ENCODE measurements at regions not wholly inside any gene's neighbourhood (a gene's known extent, or its start where the extent isn't known, plus 50 kb on each side); places are given as distances from the start of the nearest gene placed in this dataset.

DNA sequence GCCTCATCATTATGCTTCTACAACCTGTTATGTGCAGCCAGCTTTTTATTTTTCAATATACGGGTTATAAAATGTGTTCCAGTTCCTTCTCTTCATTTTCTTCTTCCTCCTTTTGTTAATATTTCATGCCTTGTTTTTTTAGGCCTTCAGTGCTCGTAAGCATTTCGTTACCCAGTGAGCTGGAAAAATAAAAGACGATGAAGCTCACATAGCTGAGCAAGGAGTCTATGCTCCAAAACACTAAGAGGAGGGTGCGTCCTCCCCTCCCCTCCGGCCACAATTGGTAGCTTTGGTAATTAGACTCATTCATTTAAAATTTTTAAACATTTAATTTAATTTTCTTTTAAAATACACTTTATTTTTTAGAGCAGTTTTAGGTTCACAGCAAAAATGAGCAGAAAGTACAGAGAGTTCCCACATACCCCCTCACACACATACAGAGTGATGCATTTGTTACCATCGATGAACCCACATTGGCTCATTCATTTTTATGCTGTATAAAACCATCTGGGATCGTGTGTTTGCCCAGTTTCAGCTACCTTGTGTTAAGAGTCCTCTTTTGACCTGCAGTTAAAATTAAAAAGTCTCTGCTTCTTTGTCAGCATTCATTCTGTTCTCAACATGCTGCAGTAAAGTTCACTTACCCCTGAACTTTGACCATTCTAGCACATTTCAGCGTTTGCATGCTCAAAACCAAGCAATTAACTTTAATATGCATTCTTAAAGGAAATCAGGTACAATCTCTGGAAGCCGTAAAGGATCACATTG is 223.9 kb downstream of the LACC1 start:
- H3K36me3 ChIP-seq: no peaks in the 10 kb centered on the region
- DNase-seq: no peak
- H3K4me3 ChIP-seq: no peak overlapping the region
- no peak overlapping the region for H3K27ac ChIP-seq
- H3K9me3 ChIP-seq (replicated peaks): no peaks in the 10 kb centered on the region
- no peaks in the 10 kb centered on the region for H3K4me1 ChIP-seq
- H3K27me3 ChIP-seq: no peaks in the 10 kb centered on the region; the same call in 1 of the 2 replicates

DNA sequence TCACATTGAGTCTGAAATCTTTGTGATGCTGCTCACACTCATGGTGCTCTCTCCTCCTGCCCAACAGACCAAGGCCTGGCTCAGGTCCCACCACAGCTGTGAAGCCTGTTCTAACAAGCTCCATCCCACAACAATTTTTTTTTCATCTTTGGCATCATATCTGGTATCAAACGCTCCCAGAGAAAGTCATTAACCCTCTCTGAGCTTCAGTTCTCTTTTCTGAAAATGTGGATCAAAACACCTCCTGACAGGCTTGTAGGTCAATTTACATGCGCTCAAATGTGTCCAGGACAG is 224.4 kb downstream of the LACC1 start:
- H3K27me3 ChIP-seq: no peaks in the 10 kb centered on the region; the same call in 1 of the 2 replicates
- no peak overlapping the region for H3K4me3 ChIP-seq
- no peaks in the 10 kb centered on the region for H3K4me1 ChIP-seq
- H3K27ac ChIP-seq: no peak overlapping the region
- H3K36me3 ChIP-seq: no peaks in the 10 kb centered on the region
- DNase-seq: no peak
- H3K9me3 ChIP-seq (replicated peaks): no peaks in the 10 kb centered on the region

DNA sequence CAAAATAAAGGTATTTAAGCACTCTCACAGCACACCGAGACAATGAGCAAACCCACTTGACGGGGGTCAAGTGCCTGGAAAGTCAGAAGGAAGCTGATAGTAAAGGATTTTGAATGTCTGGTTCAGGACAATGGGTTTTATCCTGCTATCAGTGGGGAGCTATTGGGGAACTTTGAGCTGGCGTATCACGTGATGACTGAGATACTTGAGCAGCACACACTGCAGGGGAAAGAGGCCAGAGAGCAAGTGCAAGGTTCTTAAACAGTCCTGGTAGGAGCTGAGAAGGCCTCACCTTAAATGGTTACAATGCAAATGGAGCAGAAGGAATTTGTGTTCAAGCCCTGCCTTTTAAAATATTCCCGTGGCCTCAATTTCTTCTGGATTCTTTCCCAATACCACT is 225.3 kb downstream of the LACC1 start:
- no peak for DNase-seq
- Histone ChIP-seq H3K36me3 (no peaks in the 10 kb centered on the region), H3K27me3 (no peaks in the 10 kb centered on the region; the same call in 1 of the 2 replicates), H3K9me3 (replicated peaks) (no peaks in the 10 kb centered on the region), H3K4me1 (no peaks in the 10 kb centered on the region), H3K27ac (no peak overlapping the region), H3K4me3 (no peak overlapping the region)

- Histone ChIP-seq H3K9me3 (replicated peaks) (no peaks in the 10 kb centered on the region), H3K4me3 (no peak overlapping the region), H3K36me3 (no peaks in the 10 kb centered on the region), H3K27me3 (no peaks in the 10 kb centered on the region; the same call in 1 of the 2 replicates), H3K4me1 (no peaks in the 10 kb centered on the region), H3K27ac (no peak overlapping the region)
- no peak for DNase-seq
Measured at GRCh38 chr13:44106266-44107152, 226.8 kb downstream of the LACC1 start.

GRCh38 chr13:44107357-44108121 is 227.8 kb downstream of the LACC1 start:
- Histone ChIP-seq H3K4me1 (no peaks in the 10 kb centered on the region), H3K4me3 (no peak overlapping the region), H3K27me3 (no peaks in the 10 kb centered on the region; the same call in 1 of the 2 replicates), H3K36me3 (no peaks in the 10 kb centered on the region), H3K27ac (no peak overlapping the region), H3K9me3 (replicated peaks) (no peaks in the 10 kb centered on the region)
- DNase-seq: no peak

DNA sequence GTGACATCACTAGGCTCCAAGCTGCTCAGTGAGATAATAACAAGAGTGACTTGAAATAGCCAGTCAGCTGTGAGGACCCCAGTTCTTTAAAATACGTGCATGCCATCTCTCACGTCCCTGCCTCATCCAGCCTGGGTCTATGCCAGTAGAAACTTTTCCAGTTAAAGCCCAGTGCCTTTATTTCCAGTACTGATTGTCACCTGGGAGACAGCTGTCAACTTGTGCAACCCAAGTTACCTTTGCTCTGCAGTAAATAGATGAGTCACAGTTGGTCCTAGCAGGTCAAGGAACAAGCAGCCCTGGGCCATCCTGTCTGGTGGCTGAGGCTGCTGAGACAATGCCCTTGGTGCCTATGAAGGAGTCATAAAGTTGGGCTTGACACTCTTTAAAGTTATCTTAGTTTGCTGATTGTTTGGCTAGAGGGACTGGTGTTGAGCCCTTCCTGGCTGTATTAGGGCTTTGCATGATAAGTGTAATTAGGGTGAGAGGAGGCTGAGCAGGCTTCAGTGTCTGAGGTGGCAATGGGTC is 228.7 kb downstream of the LACC1 start:
- H3K27me3 ChIP-seq: no peaks in the 10 kb centered on the region; the same call in 1 of the 2 replicates
- H3K4me3 ChIP-seq: no peak overlapping the region
- H3K4me1 ChIP-seq: no peaks in the 10 kb centered on the region
- H3K9me3 ChIP-seq (replicated peaks): no peaks in the 10 kb centered on the region
- DNase-seq: no peak
- no peak overlapping the region for H3K27ac ChIP-seq
- H3K36me3 ChIP-seq: no peaks in the 10 kb centered on the region

DNA sequence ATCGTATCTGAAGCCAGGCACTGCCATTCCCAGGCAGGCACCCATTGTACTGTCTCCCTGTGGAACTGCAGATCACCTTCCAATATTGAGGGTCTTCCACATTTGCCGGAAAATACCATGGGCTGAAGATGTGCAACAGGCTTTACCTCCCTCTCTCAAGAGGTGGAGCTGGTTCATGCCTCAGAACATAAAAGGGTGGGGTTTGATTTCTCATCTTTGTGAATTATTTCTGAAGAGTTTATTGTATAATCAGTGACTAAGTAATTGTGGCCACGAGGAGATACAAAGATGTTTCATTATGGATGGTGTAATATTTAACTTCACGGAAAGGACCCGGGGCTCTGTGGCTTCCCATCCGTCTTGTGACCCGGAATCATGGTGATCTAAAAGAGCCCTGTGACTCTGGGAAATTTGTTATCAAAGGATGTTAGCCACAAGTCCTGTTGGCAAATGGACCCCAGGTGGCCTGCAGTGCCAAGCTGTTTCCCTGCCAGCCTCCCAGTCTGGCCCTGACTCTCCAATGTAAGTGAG is 230.5 kb downstream of the LACC1 start:
- no peaks in the 10 kb centered on the region for H3K9me3 ChIP-seq (replicated peaks)
- no peak overlapping the region for H3K27ac ChIP-seq
- H3K4me3 ChIP-seq: no peak overlapping the region
- no peaks in the 10 kb centered on the region; the same call in 1 of the 2 replicates for H3K27me3 ChIP-seq
- no peaks in the 10 kb centered on the region for H3K36me3 ChIP-seq
- no peak for DNase-seq
- H3K4me1 ChIP-seq: no peaks in the 10 kb centered on the region

DNA sequence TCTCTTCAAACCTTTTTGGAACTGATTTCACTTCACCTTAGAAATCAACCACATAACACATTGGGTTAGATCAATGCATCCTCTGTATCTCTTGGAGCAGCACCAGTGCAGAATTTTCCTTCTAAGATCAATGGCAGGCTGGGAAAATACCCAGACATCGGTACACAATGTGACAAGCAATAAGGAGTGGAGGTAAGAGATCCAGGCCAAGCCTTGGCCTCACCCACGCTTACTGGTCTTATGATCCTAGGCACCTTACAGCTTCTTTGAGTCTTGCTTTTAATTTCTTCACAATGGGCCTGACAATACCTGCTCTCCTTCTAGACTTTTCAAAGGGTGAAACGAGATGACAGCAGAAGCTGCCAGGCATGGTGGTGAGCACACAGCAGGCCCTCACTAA is 232.0 kb downstream of the LACC1 start:
- Histone ChIP-seq H3K9me3 (replicated peaks) (no peaks in the 10 kb centered on the region), H3K36me3 (no peaks in the 10 kb centered on the region), H3K4me1 (no peaks in the 10 kb centered on the region), H3K27me3 (no peaks in the 10 kb centered on the region), H3K4me3 (no peak overlapping the region), H3K27ac (no peak overlapping the region)
- no peak for DNase-seq

GRCh38 chr13:44112700-44113329 is 233.1 kb downstream of the LACC1 start:
- Histone ChIP-seq H3K4me3 (no peak overlapping the region), H3K36me3 (no peaks in the 10 kb centered on the region), H3K4me1 (peaks cover 7% of the 10 kb centered on the region), H3K27ac (no peak overlapping the region), H3K9me3 (replicated peaks) (no peaks in the 10 kb centered on the region), H3K27me3 (no peaks in the 10 kb centered on the region)
- no peak for DNase-seq

DNA sequence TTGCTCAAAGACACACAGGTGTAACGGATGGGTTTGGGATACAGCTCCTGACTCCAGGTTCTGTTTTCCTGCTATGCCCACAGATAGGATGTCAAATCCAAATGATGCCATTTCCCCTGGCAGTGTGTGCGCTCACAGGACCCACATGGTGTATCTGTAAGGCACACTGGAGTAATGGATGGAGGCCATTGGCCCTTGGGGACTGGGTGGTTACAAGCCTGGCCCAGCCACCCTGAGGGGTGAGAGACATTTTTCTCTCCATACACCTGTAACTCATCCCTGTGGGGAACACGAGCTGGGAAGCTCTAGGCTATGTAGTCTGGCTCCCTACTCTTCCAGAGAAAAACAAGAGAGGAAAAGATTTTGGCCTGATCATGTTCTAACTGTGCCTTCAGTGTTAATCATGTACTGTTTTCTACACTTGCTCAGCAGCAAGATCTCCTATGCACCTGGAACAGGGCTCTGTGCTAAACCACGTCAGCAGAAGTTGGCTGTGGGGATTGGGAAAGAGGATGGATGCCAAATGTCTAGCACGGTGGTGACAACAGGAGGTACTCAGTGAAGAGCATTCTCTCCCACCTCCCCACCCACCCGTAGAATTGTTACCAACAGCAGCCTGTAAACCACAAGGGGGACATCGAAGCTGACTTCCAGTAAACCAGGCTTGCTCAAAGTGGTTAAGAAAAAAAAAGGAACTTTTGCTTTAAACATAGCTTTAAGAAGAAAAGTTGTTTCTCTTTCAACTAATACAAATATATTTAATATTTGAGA is 237.0 kb downstream of the LACC1 start:
- Histone ChIP-seq H3K9me3 (replicated peaks) (no peaks in the 10 kb centered on the region), H3K27ac (no peak overlapping the region)

DNA sequence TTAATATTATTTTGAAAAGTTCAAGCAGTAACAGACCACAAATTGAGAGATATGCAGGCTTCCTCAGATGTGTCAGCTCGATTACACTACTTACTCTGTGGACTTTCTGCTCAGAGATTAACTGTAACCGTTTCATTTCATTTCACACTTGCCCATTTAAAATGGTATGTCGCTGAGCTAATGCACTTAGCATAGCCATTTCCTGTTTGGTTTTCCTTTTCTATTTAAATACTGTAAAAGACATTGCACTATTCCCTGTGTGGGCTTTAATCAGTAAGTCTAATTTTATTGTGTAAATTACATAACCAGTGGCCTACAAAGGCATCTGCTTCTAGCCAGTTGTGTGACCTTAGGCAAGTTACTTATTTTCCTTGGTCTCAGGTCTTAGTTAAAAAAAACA is 237.6 kb downstream of the LACC1 start:
- Histone ChIP-seq H3K27me3 (no peaks in the 10 kb centered on the region), H3K27ac (no peak overlapping the region), H3K36me3 (no peaks in the 10 kb centered on the region), H3K4me3 (no peak overlapping the region), H3K9me3 (replicated peaks) (no peaks in the 10 kb centered on the region), H3K4me1 (peaks cover 9% of the 10 kb centered on the region)
- peak in 1 of 2 experiments; percentile 17 for DNase-seq

More for the DNA sequence above, 237.0 kb downstream of the LACC1 start:
- no peak overlapping the region for H3K4me3 ChIP-seq
- no peaks in the 10 kb centered on the region for H3K36me3 ChIP-seq
- no peaks in the 10 kb centered on the region for H3K27me3 ChIP-seq
- H3K4me1 ChIP-seq: peaks cover 9% of the 10 kb centered on the region
- peak in 1 of 2 experiments; percentile 16 for DNase-seq

DNA sequence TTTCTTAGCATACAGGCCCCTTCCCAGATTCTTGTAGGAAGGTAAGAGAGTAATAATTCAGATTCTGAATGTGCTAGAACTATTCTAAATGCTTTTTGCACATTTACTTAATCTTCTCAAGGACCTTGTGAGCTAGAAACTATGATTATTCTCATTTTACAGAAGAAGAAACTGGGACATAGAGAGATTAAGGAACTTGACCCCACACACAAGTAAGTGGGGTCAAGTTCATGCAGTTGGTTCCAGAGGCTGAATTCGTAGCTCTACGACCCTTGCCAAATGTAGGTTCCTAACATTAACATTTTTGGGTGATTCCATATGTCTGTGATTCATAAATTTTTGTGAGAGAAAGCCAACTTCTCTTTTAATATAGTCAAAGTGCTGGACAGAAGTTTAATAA is 238.1 kb downstream of the LACC1 start:
- Histone ChIP-seq H3K4me1 (peaks cover 9% of the 10 kb centered on the region), H3K36me3 (no peaks in the 10 kb centered on the region), H3K4me3 (no peak overlapping the region), H3K27ac (no peak overlapping the region), H3K9me3 (replicated peaks) (no peaks in the 10 kb centered on the region), H3K27me3 (no peaks in the 10 kb centered on the region)
- no peak for DNase-seq

- Histone ChIP-seq H3K27ac (no peak overlapping the region), H3K4me1 (peaks cover 9% of the 10 kb centered on the region), H3K4me3 (no peak overlapping the region), H3K36me3 (no peaks in the 10 kb centered on the region), H3K9me3 (replicated peaks) (no peaks in the 10 kb centered on the region), H3K27me3 (no peaks in the 10 kb centered on the region)
- no peak for DNase-seq
Measured at GRCh38 chr13:44118881-44119280, 239.2 kb downstream of the LACC1 start.

Data from SJCRH30 (cell line).